NCI-H146 treated with DMSO at 0.1 percent for 48 hours (cell line): ENCODE measurements at regions not wholly inside any gene's neighbourhood (a gene's known extent, or its start where the extent isn't known, plus 50 kb on each side); places are given as distances from the start of the nearest gene placed in this dataset.

ENCODE experiments used
- DNase-seq: peaks from one replicate; lab custom pipeline; 2025; ENCODE audit not compliant: unreplicated experiment; lab: John Stamatoyannopoulos, UW

GRCh38 chr6:109235481-109236038, 140.3 kb downstream of the CEP57L1 start:
- no peak for DNase-seq

GRCh38 chr6:109230453-109230852, 135.1 kb downstream of the CEP57L1 start:
- no peak for DNase-seq

DNA sequence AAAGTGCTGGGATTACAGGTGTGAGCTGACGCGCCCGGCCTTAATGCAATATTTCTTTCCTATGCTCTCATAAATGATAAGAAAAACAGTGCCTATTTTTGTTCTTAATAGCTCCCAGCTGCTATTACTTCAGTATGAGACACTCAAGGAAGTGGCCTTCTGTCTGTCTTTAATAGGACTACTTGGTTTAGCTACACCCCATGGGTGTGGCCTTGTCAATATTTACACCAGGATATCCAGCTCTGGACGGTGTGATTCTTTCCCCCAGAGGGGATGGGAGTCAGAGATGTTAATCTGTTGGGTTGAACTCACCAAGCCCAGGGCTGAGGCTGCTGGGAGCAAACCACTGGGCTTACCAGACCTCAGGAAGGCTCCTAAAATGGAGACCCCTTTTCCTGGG, 134.2 kb downstream of the CEP57L1 start:
- DNase-seq, result no peak

DNA sequence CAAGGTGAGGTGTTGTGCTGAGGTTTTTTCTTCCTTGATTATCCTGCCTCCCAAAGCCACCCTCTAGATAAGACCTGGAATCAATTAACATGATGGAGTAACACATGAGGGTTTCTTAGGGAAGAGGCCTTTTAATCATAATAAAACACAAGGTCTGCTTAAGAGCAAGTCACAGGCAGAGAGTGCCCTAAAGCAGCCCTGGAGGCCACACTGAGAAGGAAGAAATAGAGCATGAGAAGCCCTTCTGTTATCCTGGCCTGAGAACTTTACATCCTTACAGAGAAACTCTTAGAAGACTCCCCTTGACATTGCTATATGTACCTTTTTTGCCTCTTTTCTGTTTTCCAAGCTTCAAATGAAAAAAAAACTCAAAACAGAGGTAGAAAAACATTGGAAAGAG, 132.3 kb downstream of the CEP57L1 start:
- no peak for DNase-seq

GRCh38 chr6:109226353-109226752, 131.0 kb downstream of the CEP57L1 start:
- DNase-seq, result no peak

DNA sequence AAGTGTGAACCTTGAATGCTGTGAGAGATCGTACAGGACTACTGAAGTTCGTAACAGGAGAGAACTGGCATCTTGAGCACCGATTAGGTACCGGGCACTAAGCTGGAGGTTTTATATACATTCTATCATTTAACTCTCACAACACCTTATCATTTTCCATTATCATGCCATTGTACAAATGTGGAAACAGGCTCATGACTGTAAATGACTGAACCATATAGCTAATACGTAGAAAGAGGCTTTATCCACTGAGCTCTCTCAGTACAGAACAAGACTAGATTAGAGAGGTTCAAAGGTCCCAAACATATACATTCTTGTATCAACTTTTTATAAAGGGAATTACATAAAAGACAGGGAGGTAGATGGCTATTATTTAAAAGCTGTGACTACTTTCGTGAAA, 130.6 kb downstream of the CEP57L1 start:
- DNase-seq, result no peak

DNA sequence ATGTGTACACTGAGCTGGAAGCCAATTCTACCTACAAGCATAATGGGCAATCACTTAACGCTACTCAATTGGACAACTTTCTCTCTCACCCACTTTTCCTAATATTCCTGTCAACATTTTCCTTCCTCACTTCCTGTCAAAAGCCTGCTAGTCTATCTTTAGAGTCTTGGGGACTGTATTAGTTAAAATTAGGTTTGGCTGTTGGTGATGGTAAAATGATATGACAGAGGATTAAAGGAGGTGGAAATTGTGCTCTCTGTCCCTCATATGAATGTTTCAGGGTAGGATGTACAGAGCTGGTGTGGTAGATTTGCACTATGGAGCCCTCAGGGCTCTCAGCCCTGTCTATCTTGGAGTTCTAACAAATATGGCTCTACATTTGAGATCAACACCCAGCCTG, 129.7 kb downstream of the CEP57L1 start:
- no peak for DNase-seq

DNA sequence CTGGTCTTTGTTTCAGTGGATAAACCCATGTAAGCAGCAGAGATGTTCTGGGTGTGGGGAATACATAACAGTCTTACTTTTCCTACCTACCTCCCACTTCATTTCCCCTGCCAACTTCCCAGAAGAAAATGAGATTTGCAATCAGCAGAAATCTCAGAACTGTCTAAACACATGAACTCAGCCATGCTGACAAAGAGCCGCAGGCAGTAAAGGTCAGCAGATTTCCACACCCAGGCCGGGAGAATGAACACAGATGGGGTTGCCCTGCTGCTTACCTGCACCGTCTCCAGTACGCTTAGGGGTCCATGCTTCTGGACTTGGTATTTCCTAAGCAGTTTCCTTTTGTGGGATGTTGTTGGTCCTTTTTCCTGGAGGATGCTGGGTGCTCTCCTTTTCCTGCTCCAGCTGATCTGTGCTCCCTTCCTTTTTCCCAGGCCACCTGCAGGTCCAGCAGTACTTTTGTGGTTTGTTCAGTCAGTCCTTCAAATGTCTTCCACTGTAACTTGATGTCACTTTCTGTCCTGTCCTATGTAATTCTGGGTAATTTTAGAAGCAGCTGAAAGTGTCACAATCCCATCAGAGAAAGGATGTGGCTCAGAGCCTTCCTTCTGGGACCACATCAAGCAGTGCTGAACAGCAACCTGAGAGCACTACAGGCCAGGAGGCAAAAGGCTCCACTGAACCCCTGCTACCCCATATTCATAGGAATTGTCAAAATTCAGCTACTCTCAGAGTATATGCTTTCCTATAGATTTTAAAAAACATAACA, 129.0 kb downstream of the CEP57L1 start:
- DNase-seq, result no peak

DNA sequence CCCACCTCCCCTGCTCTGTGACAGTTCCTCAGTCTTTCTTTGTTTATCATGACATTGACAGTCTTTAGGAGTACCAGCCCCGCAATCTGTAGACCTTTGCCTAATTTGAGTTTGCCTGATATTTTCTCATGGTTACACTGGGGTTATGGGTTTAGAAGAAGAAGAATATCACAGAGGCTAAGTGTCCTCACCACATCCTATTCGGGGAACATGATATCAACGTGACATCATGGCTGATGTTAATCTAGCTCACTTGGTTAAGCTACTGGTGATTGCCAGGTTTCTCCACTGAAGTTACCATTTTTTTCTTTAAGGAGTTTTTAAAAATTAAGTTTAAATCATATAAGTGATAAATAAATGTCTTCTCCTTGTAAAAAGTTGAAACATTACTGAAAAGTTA, 127.5 kb downstream of the CEP57L1 start:
- no peak for DNase-seq

DNA sequence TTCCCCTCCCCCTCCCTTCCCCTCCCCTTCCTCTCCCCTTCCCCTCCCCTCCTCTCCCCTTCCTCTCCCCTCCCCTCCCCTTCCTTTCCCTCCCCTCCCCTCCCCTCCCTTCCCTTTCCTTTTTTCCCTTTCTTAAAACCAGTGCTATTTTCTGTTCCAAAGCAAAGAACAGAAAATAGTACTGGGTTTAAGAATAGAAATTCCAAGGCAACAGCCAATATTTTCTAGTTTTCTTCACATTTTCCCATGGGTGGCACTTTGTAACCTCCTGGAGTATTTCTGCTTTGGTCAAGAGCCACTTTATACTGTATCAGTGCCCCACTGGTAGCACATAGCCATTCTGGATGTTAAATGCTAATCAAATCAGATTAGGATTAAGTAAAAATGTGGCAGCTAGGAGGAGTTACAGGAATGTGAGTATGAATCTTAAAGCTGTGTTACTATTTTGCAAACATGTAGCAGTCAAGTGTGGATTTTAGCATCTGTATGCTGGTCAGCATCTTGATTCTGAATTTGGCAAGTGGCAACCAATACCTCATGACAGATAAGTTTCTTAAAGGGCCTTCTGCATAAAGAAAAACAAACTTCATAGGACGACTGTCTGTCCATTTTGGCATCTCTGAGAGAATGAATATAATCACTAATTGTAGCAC, 126.4 kb downstream of the CEP57L1 start:
- DNase-seq, result no peak
